ENCODE measurements at regions not wholly inside any gene's neighbourhood (a gene's known extent, or its start where the extent isn't known, plus 50 kb on each side); places are given as distances from the start of the nearest gene placed in this dataset.

DNA sequence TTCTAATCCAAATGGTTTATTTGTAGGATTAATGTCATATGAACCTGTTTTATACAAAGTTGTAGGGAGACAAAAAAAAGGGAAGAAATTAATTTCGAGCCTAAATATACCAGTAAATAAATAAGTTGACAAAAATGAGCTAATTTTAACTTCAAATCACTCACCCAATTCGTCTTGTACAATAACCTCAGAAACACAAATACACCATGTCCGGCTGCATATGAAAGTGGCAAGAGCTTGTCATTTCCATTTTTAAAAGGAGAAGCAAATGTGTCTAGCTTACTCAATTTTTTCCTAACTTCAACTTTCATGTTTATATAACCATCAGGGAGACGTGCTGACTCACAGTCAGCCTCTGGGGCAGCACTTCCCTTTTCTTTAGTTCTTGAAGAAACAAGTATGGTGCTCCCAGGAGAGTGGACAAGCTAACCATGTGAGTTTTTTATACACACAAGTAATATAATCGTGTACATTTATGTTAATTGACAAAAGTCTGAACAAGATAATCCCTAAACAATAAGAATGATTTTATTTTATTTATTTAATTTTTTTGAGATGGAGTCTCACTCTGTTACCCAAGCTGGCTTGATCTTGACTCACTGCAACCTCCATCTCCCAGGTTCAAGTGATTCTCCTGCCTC, 55.5 kb upstream of the SGK1 start:
- DNase-seq (ENCODE audit: low spot score): no peak

- DNase-seq (ENCODE audit: low spot score): no peak
Observed at GRCh38 chr6:134372603-134373281, 54.8 kb upstream of the SGK1 start.

DNA sequence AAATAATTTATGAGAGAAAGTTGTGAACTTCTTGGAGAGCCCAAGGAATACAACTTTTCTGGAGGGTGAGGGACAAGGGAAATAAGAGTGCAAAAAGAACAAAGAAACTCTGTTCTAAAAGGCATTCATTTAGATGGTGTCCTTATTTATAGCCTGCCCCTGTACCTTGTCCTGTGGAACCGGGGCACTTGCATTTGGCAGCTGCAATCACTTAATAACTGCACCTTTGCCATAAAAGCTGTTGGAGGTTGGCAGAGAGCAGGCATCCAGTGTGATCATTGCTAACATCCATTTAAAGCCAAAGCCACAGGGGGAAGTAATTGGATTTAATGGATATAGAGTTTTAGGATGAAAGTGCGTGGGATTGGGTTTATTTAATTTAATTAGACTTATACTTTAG, 50.8 kb upstream of the SGK1 start:
- no peak for DNase-seq (ENCODE audit: low spot score)

Data from HT-29 (cell line).